ENCODE measurements at regions not wholly inside any gene's neighbourhood (a gene's known extent, or its start where the extent isn't known, plus 50 kb on each side); places are given as distances from the start of the nearest gene placed in this dataset.

DNA sequence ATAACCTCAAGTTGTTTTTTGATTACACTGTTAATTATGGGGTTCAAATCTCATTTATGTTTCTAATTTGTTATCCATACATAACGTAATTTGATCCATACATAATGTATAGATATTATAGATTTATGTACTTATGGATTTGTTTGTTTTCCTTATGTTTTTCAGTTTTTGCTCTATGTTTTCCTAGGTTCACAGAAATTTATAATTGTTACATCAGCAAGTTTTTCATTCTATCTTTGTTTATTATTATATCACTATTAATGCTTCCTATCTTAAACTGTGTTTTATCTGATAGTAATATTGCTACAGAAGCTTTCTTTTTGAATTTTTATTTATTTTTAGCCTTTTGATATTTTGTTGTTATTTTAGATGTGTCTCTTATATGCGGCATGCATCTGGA is 194.3 kb upstream of the SOX21 start:
- TF ChIP-seq, protein P1, sequence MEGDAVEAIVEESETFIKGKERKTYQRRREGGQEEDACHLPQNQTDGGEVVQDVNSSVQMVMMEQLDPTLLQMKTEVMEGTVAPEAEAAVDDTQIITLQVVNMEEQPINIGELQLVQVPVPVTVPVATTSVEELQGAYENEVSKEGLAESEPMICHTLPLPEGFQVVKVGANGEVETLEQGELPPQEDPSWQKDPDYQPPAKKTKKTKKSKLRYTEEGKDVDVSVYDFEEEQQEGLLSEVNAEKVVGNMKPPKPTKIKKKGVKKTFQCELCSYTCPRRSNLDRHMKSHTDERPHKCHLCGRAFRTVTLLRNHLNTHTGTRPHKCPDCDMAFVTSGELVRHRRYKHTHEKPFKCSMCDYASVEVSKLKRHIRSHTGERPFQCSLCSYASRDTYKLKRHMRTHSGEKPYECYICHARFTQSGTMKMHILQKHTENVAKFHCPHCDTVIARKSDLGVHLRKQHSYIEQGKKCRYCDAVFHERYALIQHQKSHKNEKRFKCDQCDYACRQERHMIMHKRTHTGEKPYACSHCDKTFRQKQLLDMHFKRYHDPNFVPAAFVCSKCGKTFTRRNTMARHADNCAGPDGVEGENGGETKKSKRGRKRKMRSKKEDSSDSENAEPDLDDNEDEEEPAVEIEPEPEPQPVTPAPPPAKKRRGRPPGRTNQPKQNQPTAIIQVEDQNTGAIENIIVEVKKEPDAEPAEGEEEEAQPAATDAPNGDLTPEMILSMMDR (IDR thresholded peaks at IDR 0.05) = no peak
- TF ChIP-seq EP300 (IDR thresholded peaks at IDR 0.05) = no peak
